ENCODE measurements at regions not wholly inside any gene's neighbourhood (a gene's known extent, or its start where the extent isn't known, plus 50 kb on each side); places are given as distances from the start of the nearest gene placed in this dataset.

GRCh38 chr7:115070311-115070710 is 148.4 kb downstream of the MDFIC start:
- TF ChIP-seq, protein P1, sequence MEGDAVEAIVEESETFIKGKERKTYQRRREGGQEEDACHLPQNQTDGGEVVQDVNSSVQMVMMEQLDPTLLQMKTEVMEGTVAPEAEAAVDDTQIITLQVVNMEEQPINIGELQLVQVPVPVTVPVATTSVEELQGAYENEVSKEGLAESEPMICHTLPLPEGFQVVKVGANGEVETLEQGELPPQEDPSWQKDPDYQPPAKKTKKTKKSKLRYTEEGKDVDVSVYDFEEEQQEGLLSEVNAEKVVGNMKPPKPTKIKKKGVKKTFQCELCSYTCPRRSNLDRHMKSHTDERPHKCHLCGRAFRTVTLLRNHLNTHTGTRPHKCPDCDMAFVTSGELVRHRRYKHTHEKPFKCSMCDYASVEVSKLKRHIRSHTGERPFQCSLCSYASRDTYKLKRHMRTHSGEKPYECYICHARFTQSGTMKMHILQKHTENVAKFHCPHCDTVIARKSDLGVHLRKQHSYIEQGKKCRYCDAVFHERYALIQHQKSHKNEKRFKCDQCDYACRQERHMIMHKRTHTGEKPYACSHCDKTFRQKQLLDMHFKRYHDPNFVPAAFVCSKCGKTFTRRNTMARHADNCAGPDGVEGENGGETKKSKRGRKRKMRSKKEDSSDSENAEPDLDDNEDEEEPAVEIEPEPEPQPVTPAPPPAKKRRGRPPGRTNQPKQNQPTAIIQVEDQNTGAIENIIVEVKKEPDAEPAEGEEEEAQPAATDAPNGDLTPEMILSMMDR (IDR thresholded peaks at IDR 0.05): no peak
- no peak for TF ChIP-seq POLR2A (IDR thresholded peaks at IDR 0.05)

Measured in heart left ventricle (tissue), 13 donors.